DND-41 (cell line): ENCODE measurements at regions not wholly inside any gene's neighbourhood (a gene's known extent, or its start where the extent isn't known, plus 50 kb on each side); places are given as distances from the start of the nearest gene placed in this dataset.

ENCODE experiments used
- EZH2 ChIP-seq: IDR thresholded peaks from 3 replicates; pipeline ENCODE4 v1.6.1; 2012; ENCODE audit warnings: borderline replicate concordance, low read depth, mild to moderate bottlenecking, moderate library complexity, low read length, inconsistent platforms; ENCODE audit not compliant: severe bottlenecking
- TF ChIP-seq, protein P1 (sequence below): IDR thresholded peaks from 2 replicates; pipeline ENCODE4 v1.5.1; 2012; ENCODE audit warnings: borderline replicate concordance, low read length, moderate library complexity, mild to moderate bottlenecking; ENCODE audit not compliant: poor library complexity, severe bottlenecking; ENCODE audit errors: extremely low read depth

DNA sequence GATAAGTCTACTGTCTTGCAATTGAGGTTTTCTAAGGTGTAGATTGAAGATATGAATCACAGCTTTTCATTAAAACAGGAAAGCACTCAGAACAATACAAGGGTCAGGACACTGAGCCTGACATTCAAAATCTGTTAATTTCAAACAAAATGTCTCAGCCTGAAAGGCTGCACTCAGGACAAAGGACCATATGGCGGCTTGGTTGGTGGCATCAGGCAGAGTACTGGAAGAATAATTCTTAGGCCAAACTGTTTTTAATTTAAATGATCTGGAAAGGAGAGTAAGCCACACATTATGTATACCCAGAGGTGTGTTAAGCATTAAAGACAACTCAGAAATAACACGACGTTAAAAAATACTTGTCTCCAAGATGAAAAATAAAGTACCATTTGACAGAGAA, 85.9 kb downstream of the SKA1 start:
- TF ChIP-seq, protein P1, sequence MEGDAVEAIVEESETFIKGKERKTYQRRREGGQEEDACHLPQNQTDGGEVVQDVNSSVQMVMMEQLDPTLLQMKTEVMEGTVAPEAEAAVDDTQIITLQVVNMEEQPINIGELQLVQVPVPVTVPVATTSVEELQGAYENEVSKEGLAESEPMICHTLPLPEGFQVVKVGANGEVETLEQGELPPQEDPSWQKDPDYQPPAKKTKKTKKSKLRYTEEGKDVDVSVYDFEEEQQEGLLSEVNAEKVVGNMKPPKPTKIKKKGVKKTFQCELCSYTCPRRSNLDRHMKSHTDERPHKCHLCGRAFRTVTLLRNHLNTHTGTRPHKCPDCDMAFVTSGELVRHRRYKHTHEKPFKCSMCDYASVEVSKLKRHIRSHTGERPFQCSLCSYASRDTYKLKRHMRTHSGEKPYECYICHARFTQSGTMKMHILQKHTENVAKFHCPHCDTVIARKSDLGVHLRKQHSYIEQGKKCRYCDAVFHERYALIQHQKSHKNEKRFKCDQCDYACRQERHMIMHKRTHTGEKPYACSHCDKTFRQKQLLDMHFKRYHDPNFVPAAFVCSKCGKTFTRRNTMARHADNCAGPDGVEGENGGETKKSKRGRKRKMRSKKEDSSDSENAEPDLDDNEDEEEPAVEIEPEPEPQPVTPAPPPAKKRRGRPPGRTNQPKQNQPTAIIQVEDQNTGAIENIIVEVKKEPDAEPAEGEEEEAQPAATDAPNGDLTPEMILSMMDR: no peak
- no peak for TF ChIP-seq EZH2
